Osteocyte (in vitro differentiated cells): ENCODE measurements at regions not wholly inside any gene's neighbourhood (a gene's known extent, or its start where the extent isn't known, plus 50 kb on each side); places are given as distances from the start of the nearest gene placed in this dataset.
A peak's percentile ranks its signal among the peaks of the same experiment; 100 is the strongest.

Experiments used
- DNase-seq: peaks from one replicate; pipeline ENCODE4 v3.0.0; 2021; ENCODE audit warnings: mixed read lengths; ENCODE audit not compliant: unreplicated experiment; ENCODE audit errors: extremely low spot score
- H3K27ac Mint-ChIP-seq: one replicate; pipeline ENCODE4 v1.8.0; 2021; ENCODE audit warnings: mild to moderate bottlenecking, mixed read lengths; ENCODE audit not compliant: unreplicated experiment
- H3K27me3 Mint-ChIP-seq: one replicate; pipeline ENCODE4 v1.8.0; 2021; ENCODE audit warnings: mixed read lengths; ENCODE audit not compliant: unreplicated experiment
- H3K36me3 Mint-ChIP-seq: one replicate; pipeline ENCODE4 v1.8.0; 2021; ENCODE audit warnings: mixed read lengths; ENCODE audit not compliant: unreplicated experiment
- H3K4me1 Mint-ChIP-seq: one replicate; pipeline ENCODE4 v1.8.0; 2021; ENCODE audit warnings: mixed read lengths; ENCODE audit not compliant: unreplicated experiment
- H3K4me3 Mint-ChIP-seq: one replicate; pipeline ENCODE4 v1.8.0; 2021; ENCODE audit warnings: mild to moderate bottlenecking, moderate library complexity, mixed read lengths; ENCODE audit not compliant: unreplicated experiment
- H3K9me3 Mint-ChIP-seq: one replicate; pipeline ENCODE4 v1.8.0; 2021; ENCODE audit warnings: mixed read lengths; ENCODE audit not compliant: unreplicated experiment
- CTCF ChIP-seq: fragments of 200-600 bp; sonication (generic); IDR thresholded peaks from 2 replicates; pipeline ENCODE4 v1.5.0; 2021; ENCODE audit warnings: antibody characterized with exemption, mild to moderate bottlenecking, moderate library complexity

GRCh38 chr9:94033383-94033782 lies 50.9 kb upstream of the PTPDC1 start:
- H3K27me3 Mint-ChIP-seq, result no peaks in the 10 kb centered on the region
- no peak overlapping the region for H3K27ac Mint-ChIP-seq
- H3K36me3 Mint-ChIP-seq, result no peaks in the 10 kb centered on the region
- H3K9me3 Mint-ChIP-seq, result no peaks in the 10 kb centered on the region
- H3K4me1 Mint-ChIP-seq, result peaks cover 29% of the 10 kb centered on the region
- H3K4me3 Mint-ChIP-seq, result no peak overlapping the region
- DNase-seq, result no peak
- no peak for TF ChIP-seq CTCF

GRCh38 chr9:94031946-94032345 lies 52.3 kb upstream of the PTPDC1 start:
- no peak for TF ChIP-seq CTCF
- H3K27me3 Mint-ChIP-seq, result no peaks in the 10 kb centered on the region
- peak overlapping the region; percentile 100 for H3K4me3 Mint-ChIP-seq
- H3K27ac Mint-ChIP-seq, result no peak overlapping the region
- no peaks in the 10 kb centered on the region for H3K36me3 Mint-ChIP-seq
- H3K4me1 Mint-ChIP-seq, result peaks cover 29% of the 10 kb centered on the region
- no peak for DNase-seq
- H3K9me3 Mint-ChIP-seq, result no peaks in the 10 kb centered on the region

GRCh38 chr9:94031380-94031779 lies 52.9 kb upstream of the PTPDC1 start:
- H3K27ac Mint-ChIP-seq, result peak overlapping the region; percentile 85
- peaks cover 29% of the 10 kb centered on the region for H3K4me1 Mint-ChIP-seq
- peak overlapping the region; percentile 100 for H3K4me3 Mint-ChIP-seq
- H3K27me3 Mint-ChIP-seq, result no peaks in the 10 kb centered on the region
- TF ChIP-seq CTCF, result no peak
- DNase-seq, result no peak
- no peaks in the 10 kb centered on the region for H3K36me3 Mint-ChIP-seq
- no peaks in the 10 kb centered on the region for H3K9me3 Mint-ChIP-seq

- TF ChIP-seq CTCF, result no peak
- Mint-ChIP-seq H3K27me3 (no peaks in the 10 kb centered on the region), H3K9me3 (no peaks in the 10 kb centered on the region), H3K4me1 (peaks cover 29% of the 10 kb centered on the region), H3K4me3 (peak overlapping the region; percentile 100), H3K36me3 (no peaks in the 10 kb centered on the region), H3K27ac (peak overlapping the region; percentile 96)
- peak; percentile 92 for DNase-seq
Observed at GRCh38 chr9:94030318-94031179, 53.7 kb upstream of the PTPDC1 start.

- DNase-seq, result no peak
- Mint-ChIP-seq H3K27ac (peak overlapping the region; percentile 96), H3K4me3 (peak overlapping the region; percentile 100), H3K9me3 (peaks cover 5% of the 10 kb centered on the region), H3K36me3 (no peaks in the 10 kb centered on the region), H3K4me1 (peaks cover 29% of the 10 kb centered on the region), H3K27me3 (no peaks in the 10 kb centered on the region)
- TF ChIP-seq CTCF, result no peak
Observed at GRCh38 chr9:94029932-94030317, 54.3 kb upstream of the PTPDC1 start.
